MM.1S (cell line): ENCODE measurements at regions not wholly inside any gene's neighbourhood (a gene's known extent, or its start where the extent isn't known, plus 50 kb on each side); places are given as distances from the start of the nearest gene placed in this dataset.

Experiments used
- DNase-seq: peaks from one replicate; pipeline ENCODE4 v3.0.0-alpha.2; 2015
- H2AFZ ChIP-seq: fragments of 300-600 bp; sonication (generic); 2 replicates; pipeline ENCODE4 v1.6.0; 2016; ENCODE audit warnings: antibody characterized with exemption, low read length
- H3F3A ChIP-seq: fragments of 300-600 bp; sonication (generic); 2 replicates; pipeline ENCODE4 v1.6.1; 2016; ENCODE audit warnings: mild to moderate bottlenecking, antibody characterized with exemption, low read length, moderate library complexity, mixed read lengths; ENCODE audit not compliant: insufficient read depth
- H3K27ac ChIP-seq: fragments of 300-600 bp; sonication (generic); 2 replicates; pipeline ENCODE4 v1.5.1; 2016; ENCODE audit warnings: mild to moderate bottlenecking, low read length
- H3K27me3 ChIP-seq: fragments of 300-600 bp; sonication (generic); replicated peaks from 2 replicates; pipeline ENCODE4 v1.6.0; 2016; ENCODE audit warnings: low read length; ENCODE audit not compliant: insufficient read depth
- H3K36me3 ChIP-seq: fragments of 300-600 bp; sonication (generic); replicated peaks from 2 replicates; pipeline ENCODE4 v1.6.1; 2016; ENCODE audit warnings: mild to moderate bottlenecking, low read length, mixed read lengths; ENCODE audit not compliant: insufficient read depth
- H3K4me1 ChIP-seq: fragments of 300-600 bp; sonication (generic); 2 replicates; pipeline ENCODE4 v1.6.1; 2016; ENCODE audit warnings: low read length, mixed read lengths
- H3K4me2 ChIP-seq: fragments of 300-600 bp; sonication (generic); 2 replicates; pipeline ENCODE4 v1.6.0; 2016; ENCODE audit warnings: low read depth, low read length
- H3K4me3 ChIP-seq: fragments of 300-600 bp; sonication (generic); 2 replicates; pipeline ENCODE4 v1.5.1; 2016; ENCODE audit warnings: low read length, mixed read lengths
- H3K79me2 ChIP-seq: fragments of 300-600 bp; sonication (generic); 2 replicates; pipeline ENCODE4 v1.6.1; 2016; ENCODE audit warnings: mixed run types, low read length, mixed read lengths
- H3K9ac ChIP-seq: fragments of 300-600 bp; sonication (generic); 2 replicates; pipeline ENCODE4 v1.6.1; 2016; ENCODE audit warnings: low read length, mixed read lengths
- H3K9me2 ChIP-seq: fragments of 300-600 bp; sonication (generic); replicated peaks from 2 replicates; pipeline ENCODE4 v1.6.1; 2016; ENCODE audit warnings: mild to moderate bottlenecking, low read length, mixed read lengths; ENCODE audit not compliant: insufficient read depth
- H3K9me3 ChIP-seq: fragments of 300-600 bp; sonication (generic); replicated peaks from 2 replicates; pipeline ENCODE4 v1.6.1; 2016; ENCODE audit warnings: mild to moderate bottlenecking, low read length, mixed read lengths; ENCODE audit not compliant: insufficient read depth
- H4K20me1 ChIP-seq: fragments of 300-600 bp; sonication (generic); 2 replicates; pipeline ENCODE4 v1.6.1; 2016; ENCODE audit warnings: mild to moderate bottlenecking, low read length, moderate library complexity, mixed read lengths; ENCODE audit not compliant: insufficient read depth
- CTCF ChIP-seq: fragments of 300-600 bp; sonication (generic); IDR thresholded peaks from 2 replicates; pipeline ENCODE4 v1.5.1; 2016; ENCODE audit warnings: antibody characterized with exemption, low read length, mixed read lengths
- EZH2 ChIP-seq: fragments of 300-600 bp; sonication (generic); optimal IDR thresholded peaks from 2 replicates; pipeline ENCODE3; 2017; ENCODE audit warnings: low read depth, mild to moderate bottlenecking, antibody characterized with exemption, low read length, mixed read lengths
- EZH2phosphoT487 ChIP-seq: fragments of 300-600 bp; sonication (generic); IDR thresholded peaks from 2 replicates; pipeline ENCODE4 v1.6.1; 2018; ENCODE audit warnings: antibody characterized with exemption, low read length

GRCh38 chr13:74047931-74048600, 86.1 kb downstream of the KLF12 start:
- DNase-seq = no peak
- peaks cover 30% of the 10 kb centered on the region; the same call in 1 of the 2 replicates for H3K79me2 ChIP-seq

GRCh38 chr13:74046431-74046830, 87.8 kb downstream of the KLF12 start:
- no peaks in the 10 kb centered on the region for H3K27me3 ChIP-seq
- no peak for TF ChIP-seq CTCF
- no peak for TF ChIP-seq EZH2
- TF ChIP-seq EZH2phosphoT487 = no peak
- H3K9ac ChIP-seq = no peak overlapping the region
- H3K4me1 ChIP-seq = no peaks in the 10 kb centered on the region
- no peaks in the 10 kb centered on the region for H3F3A ChIP-seq
- H3K4me3 ChIP-seq = no peak overlapping the region
- H3K27ac ChIP-seq = no peak overlapping the region
- H3K79me2 ChIP-seq = peaks cover 26% of the 10 kb centered on the region
- H3K4me2 ChIP-seq = no peak overlapping the region
- H3K9me2 ChIP-seq = no peaks in the 10 kb centered on the region
- DNase-seq = no peak
- no peaks in the 10 kb centered on the region for H3K36me3 ChIP-seq
- H3K9me3 ChIP-seq = no peaks in the 10 kb centered on the region
- no peak overlapping the region for H2AFZ ChIP-seq
- H4K20me1 ChIP-seq = no peaks in the 10 kb centered on the region

More at GRCh38 chr13:74047931-74048600, 86.1 kb downstream of the KLF12 start:
- TF ChIP-seq EZH2 (no peak), CTCF (no peak), EZH2phosphoT487 (no peak)
- Histone ChIP-seq H3K9me2 (no peaks in the 10 kb centered on the region), H4K20me1 (no peaks in the 10 kb centered on the region), H3K4me2 (no peak overlapping the region), H3K27me3 (no peaks in the 10 kb centered on the region), H2AFZ (no peak overlapping the region), H3K4me3 (no peak overlapping the region), H3F3A (no peaks in the 10 kb centered on the region), H3K9ac (no peak overlapping the region), H3K27ac (no peak overlapping the region), H3K36me3 (no peaks in the 10 kb centered on the region), H3K4me1 (no peaks in the 10 kb centered on the region), H3K9me3 (no peaks in the 10 kb centered on the region)

DNA sequence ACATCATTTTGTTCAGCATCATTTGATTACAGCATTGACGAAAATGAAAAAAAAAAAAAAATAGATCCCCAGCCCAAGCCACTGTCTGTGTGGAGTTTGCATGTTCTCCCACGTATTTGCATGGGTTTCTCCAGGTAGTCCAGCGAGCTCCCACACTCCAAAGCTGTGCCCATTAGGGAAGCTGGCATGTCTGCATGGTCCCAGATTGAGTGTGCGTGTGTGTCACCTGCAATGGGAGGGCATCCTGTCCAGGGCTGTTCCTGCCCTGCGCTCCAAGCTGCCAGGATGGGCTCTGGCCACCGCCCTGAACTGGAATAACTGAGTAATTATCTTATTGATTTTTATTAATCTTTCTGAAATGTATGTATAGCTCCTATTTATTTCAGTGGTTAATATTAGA, 88.6 kb downstream of the KLF12 start:
- no peak overlapping the region for H3K9ac ChIP-seq
- H3K9me2 ChIP-seq = no peaks in the 10 kb centered on the region
- no peak for DNase-seq
- TF ChIP-seq EZH2phosphoT487 (no peak), EZH2 (no peak), CTCF (no peak)
- no peaks in the 10 kb centered on the region for H3K9me3 ChIP-seq
- H3K4me1 ChIP-seq = no peaks in the 10 kb centered on the region
- no peaks in the 10 kb centered on the region for H4K20me1 ChIP-seq
- H3K4me3 ChIP-seq = no peak overlapping the region
- no peaks in the 10 kb centered on the region for H3F3A ChIP-seq
- no peak overlapping the region for H3K4me2 ChIP-seq
- H2AFZ ChIP-seq = no peak overlapping the region
- no peaks in the 10 kb centered on the region for H3K36me3 ChIP-seq
- H3K27ac ChIP-seq = no peak overlapping the region
- no peaks in the 10 kb centered on the region for H3K27me3 ChIP-seq
- peaks cover 21% of the 10 kb centered on the region for H3K79me2 ChIP-seq
